Spleen (tissue), 7 donors: ENCODE measurements at regions not wholly inside any gene's neighbourhood (a gene's known extent, or its start where the extent isn't known, plus 50 kb on each side); places are given as distances from the start of the nearest gene placed in this dataset.

Source experiments
- CTCF ChIP-seq, 11 experiments: fragments of 200-600 bp in 7 of 11; fragments of 450-650 bp in 4 of 11; sonication (generic) in 4 of 11; IDR thresholded peaks in 8 of 11; conservative IDR thresholded peaks in 3 of 11; 1 replicate in 7 of 11; 2 replicates in 4 of 11; pipeline versions ENCODE4 v1.4.0 to v1.8.0; 2016 to 2021; ENCODE audit warnings: antibody characterized with exemption in 11 of 11, inconsistent platforms in 4 of 11, mild to moderate bottlenecking in 1 of 11
- POLR2A ChIP-seq, 3 donors: fragments of 450-650 bp; IDR thresholded peaks; one replicate each; pipeline ENCODE4 v1.5.1; 2017; ENCODE audit warnings: antibody characterized with exemption in 3 of 3, mild to moderate bottlenecking in 1 of 3
- donor health status: DM: no; HTN: no; CAD: no; lungs with moderate emphysema.
- donor health status: DM: no; HTN: no; CAD: no.
- donor health status: DM: no; HTN: no; CAD: no.

GRCh38 chr2:100739735-100740432, 80.1 kb upstream of the NPAS2 start:
- no peak for TF ChIP-seq CTCF (IDR thresholded peaks at IDR 0.05 in 8 of 11, conservative IDR thresholded peaks at IDR 0.05 in 3 of 11)
- TF ChIP-seq POLR2A (IDR thresholded peaks at IDR 0.05): no peak
